SK-N-SH (cell line): ENCODE measurements at regions not wholly inside any gene's neighbourhood (a gene's known extent, or its start where the extent isn't known, plus 50 kb on each side); places are given as distances from the start of the nearest gene placed in this dataset.
"Not testable (repeated sequence)": the region's sequence is repeated elsewhere in the genome, so short reads cannot be mapped to it uniquely, and the experiment has no call there.

ENCODE experiments used
- CTCF ChIA-PET: fragments of 300-600, 350-600 bp; formaldehyde crosslinking; extraction: SDS; loops from one replicate; lab custom pipeline; 2021; lab: Yijun Ruan, JAX
- POLR2A ChIA-PET: fragments of 350-600 bp; sonication (Branson Sonifier 250); formaldehyde crosslinking; extraction: SDS; loops from one replicate; lab custom pipeline; 2020; ENCODE audit warnings: antibody characterized with exemption, inconsistent platforms; lab: Yijun Ruan, JAX
- DNase-seq: peaks from one replicate; pipeline ENCODE4 v3.0.0; 2012
- H2AFZ ChIP-seq: fragments of 200-600 bp; sonication (generic); 2 replicates; pipeline ENCODE4 v1.8.1; 2016; ENCODE audit warnings: antibody characterized with exemption, mild to moderate bottlenecking, low read depth
- H3F3A ChIP-seq: fragments of 200-600 bp; sonication (generic); replicated peaks from 2 replicates; pipeline ENCODE3; 2016; ENCODE audit warnings: antibody characterized with exemption, mild to moderate bottlenecking; ENCODE audit not compliant: insufficient read depth
- H3K27ac ChIP-seq, 2 experiments: fragments of 200-500 bp in 1 of 2; fragments of 200-600 bp in 1 of 2; sonication (Bioruptor generic) in 1 of 2; sonication (generic), shearing (Covaris generic) in 1 of 2; 2 replicates each; pipeline versions ENCODE4 v1.5.1 to v1.6.1; 2014 to 2016; ENCODE audit warnings: low read depth in 2 of 2, inconsistent platforms in 1 of 2, low read length in 1 of 2, mild to moderate bottlenecking in 1 of 2, mixed read lengths in 1 of 2
- H3K27me3 ChIP-seq: fragments of 200-600 bp; sonication (generic), shearing (Covaris generic); 2 replicates; pipeline ENCODE4 v1.6.1; 2016; ENCODE audit warnings: mixed run types; ENCODE audit not compliant: insufficient read depth
- H3K36me3 ChIP-seq, 2 experiments: fragments of 200-500 bp in 1 of 2; fragments of 200-600 bp in 1 of 2; sonication (Bioruptor generic) in 1 of 2; sonication (generic) in 1 of 2; replicated peaks in 1 of 2; 2 replicates each; pipeline versions ENCODE3 to v1.5.1; 2014 to 2016; ENCODE audit warnings: low read length in 1 of 2, mild to moderate bottlenecking in 1 of 2; ENCODE audit not compliant: insufficient read depth in 2 of 2, control insufficient read depth in 1 of 2
- H3K4me1 ChIP-seq, 2 experiments: fragments of 200-500 bp in 1 of 2; fragments of 200-600 bp in 1 of 2; sonication (Bioruptor generic) in 1 of 2; sonication (generic), shearing (Covaris generic) in 1 of 2; 2 replicates each; pipeline versions ENCODE4 v1.5.1 to v1.6.1; 2014 to 2016; ENCODE audit warnings: low read depth in 1 of 2, low read length in 1 of 2, mixed run types in 1 of 2; ENCODE audit not compliant: insufficient read depth in 2 of 2, control insufficient read depth in 1 of 2
- H3K4me2 ChIP-seq: fragments of 200-600 bp; sonication (generic), shearing (Covaris generic); 2 replicates; pipeline ENCODE4 v1.6.1; 2017; ENCODE audit warnings: mixed run types
- H3K4me3 ChIP-seq, 2 experiments: fragments of 200-500 bp in 1 of 2; fragments of 200-600 bp in 1 of 2; sonication (Bioruptor generic) in 1 of 2; sonication (generic), shearing (Covaris generic) in 1 of 2; 2 replicates each; pipeline versions ENCODE4 v1.5.1 to v1.8.1; 2014 to 2016; ENCODE audit warnings: low read depth in 2 of 2, inconsistent platforms in 1 of 2, low read length in 1 of 2, mild to moderate bottlenecking in 1 of 2, mixed read lengths in 1 of 2, moderate library complexity in 1 of 2
- H3K79me2 ChIP-seq: fragments of 200-600 bp; sonication (generic); 2 replicates; pipeline ENCODE4 v1.8.1; 2017; ENCODE audit warnings: mild to moderate bottlenecking; ENCODE audit not compliant: insufficient read depth
- H3K9ac ChIP-seq: fragments of 200-600 bp; sonication (generic); 2 replicates; pipeline ENCODE4 v1.6.1; 2017; ENCODE audit warnings: mixed run types
- H3K9me2 ChIP-seq: fragments of 200-600 bp; sonication (generic); 2 replicates; pipeline ENCODE4 v1.6.1; 2017; ENCODE audit warnings: mixed run types
- H3K9me3 ChIP-seq: fragments of 200-600 bp; sonication (generic); 2 replicates; pipeline ENCODE4 v1.6.1; 2017; ENCODE audit warnings: mixed run types, mild to moderate bottlenecking, moderate library complexity
- H4K20me1 ChIP-seq: fragments of 200-600 bp; sonication (generic); 2 replicates; pipeline ENCODE4 v1.6.1; 2017; ENCODE audit warnings: mild to moderate bottlenecking, mixed run types; ENCODE audit not compliant: insufficient read depth
- CHD2 ChIP-seq: fragments of 150-350 bp; IDR thresholded peaks from 2 replicates; pipeline ENCODE4 v1.6.1; 2018; ENCODE audit warnings: low read length; ENCODE audit not compliant: partially characterized antibody
- CTCF ChIP-seq: fragments of 200-600 bp; sonication (generic); IDR thresholded peaks from 2 replicates; pipeline ENCODE4 v1.6.1; 2017; ENCODE audit warnings: antibody characterized with exemption, mild to moderate bottlenecking, moderate library complexity
- ELF1 ChIP-seq: IDR thresholded peaks from 2 replicates; pipeline ENCODE4 v1.4.0; 2012
- EP300 ChIP-seq, 2 experiments: IDR thresholded peaks; 2 replicates each; pipeline versions ENCODE4 v1.4.0 to v1.6.1; 2012; ENCODE audit warnings: borderline replicate concordance in 1 of 2, low read depth in 1 of 2, low read length in 1 of 2
- FOXM1 ChIP-seq: IDR thresholded peaks from 2 replicates; pipeline ENCODE4 v1.4.0; 2012; ENCODE audit warnings: low read depth, mild to moderate bottlenecking
- GABPA ChIP-seq: IDR thresholded peaks from 2 replicates; pipeline ENCODE4 v1.4.0; 2012; ENCODE audit warnings: low read depth, mild to moderate bottlenecking
- MXI1 ChIP-seq: IDR thresholded peaks from 2 replicates; pipeline ENCODE4 v1.6.1; 2012; ENCODE audit warnings: mild to moderate bottlenecking, low read depth, low read length, improper control_type of control experiment
- NFIC ChIP-seq: IDR thresholded peaks from 2 replicates; pipeline ENCODE4 v1.4.0; 2012; ENCODE audit warnings: borderline replicate concordance
- POLR2AphosphoS5 ChIP-seq: IDR thresholded peaks from 2 replicates; pipeline ENCODE4 v1.6.1; 2012; ENCODE audit warnings: low read depth, low read length
- RAD21 ChIP-seq: IDR thresholded peaks from 2 replicates; pipeline ENCODE4 v1.6.1; 2012; ENCODE audit warnings: mild to moderate bottlenecking, low read length
- RCOR1 ChIP-seq: fragments of 150-350 bp; IDR thresholded peaks from 2 replicates; pipeline ENCODE4 v1.6.1; 2017; ENCODE audit warnings: antibody characterized with exemption, low read length
- REST ChIP-seq: IDR thresholded peaks from 2 replicates; pipeline ENCODE4 v1.6.1; 2012; ENCODE audit warnings: mild to moderate bottlenecking, low read depth, low read length, moderate library complexity
- RFX5 ChIP-seq: IDR thresholded peaks from 2 replicates; pipeline ENCODE4 v1.6.1; 2012; ENCODE audit warnings: mild to moderate bottlenecking, improper control_type of control experiment, low read length
- RXRA ChIP-seq: IDR thresholded peaks from 2 replicates; pipeline ENCODE4 v1.4.0; 2012; ENCODE audit warnings: low read depth, mild to moderate bottlenecking, borderline replicate concordance
- TAF1 ChIP-seq: IDR thresholded peaks from 2 replicates; pipeline ENCODE4 v1.6.1; 2012; ENCODE audit warnings: low read depth, mild to moderate bottlenecking, low read length, moderate library complexity, borderline replicate concordance
- TCF12 ChIP-seq: IDR thresholded peaks from 2 replicates; pipeline ENCODE4 v1.4.0; 2012
- USF2 ChIP-seq: fragments of 150-350 bp; IDR thresholded peaks from 2 replicates; pipeline ENCODE4 v1.6.1; 2017; ENCODE audit warnings: antibody characterized with exemption, low read length, low read depth, borderline replicate concordance
- YY1 ChIP-seq: IDR thresholded peaks from 2 replicates; pipeline ENCODE4 v1.4.0; 2012; ENCODE audit warnings: low read depth, mild to moderate bottlenecking
- WGBS: methylation state at CpG from one replicate; pipeline ENCODE4 v1.1.6; 2017; ENCODE audit warnings: low lambda C conversion rate; 5-methylcytosine and 5-hydroxymethylcytosine counted together
- TF ChIP-seq, protein P1 (sequence below): IDR thresholded peaks from 2 replicates; pipeline ENCODE4 v1.4.0; 2012; ENCODE audit warnings: low read depth
- TF ChIP-seq, protein P2 (sequence below): fragments of 150-350 bp; IDR thresholded peaks from 2 replicates; pipeline ENCODE4 v1.6.1; 2016; ENCODE audit warnings: mild to moderate bottlenecking, low read depth, low read length

DNA sequence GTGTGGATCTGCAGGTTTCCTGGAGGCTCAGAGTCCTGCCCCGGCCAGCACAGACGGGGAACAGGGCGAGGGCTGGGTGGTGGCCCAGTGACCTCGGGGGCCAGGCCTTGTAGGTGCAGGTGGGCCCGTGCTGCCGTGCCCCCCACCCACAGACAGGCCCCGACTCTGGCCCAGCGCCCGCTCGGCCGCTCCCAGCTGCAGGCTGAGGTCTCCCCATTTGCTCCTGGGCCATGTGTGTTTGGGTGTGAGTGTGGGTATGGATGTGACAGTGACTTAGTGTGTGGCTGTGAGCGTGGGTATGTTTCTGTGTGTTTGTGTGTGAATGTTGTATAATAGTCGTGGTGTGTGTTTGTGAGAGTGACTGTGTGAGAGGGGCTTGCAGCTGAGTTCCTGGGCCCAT is 173.8 kb downstream of the TMEM121 start:
- H3K4me1 ChIP-seq, CTCF ChIA-PET, H3K9ac ChIP-seq, H3K27ac ChIP-seq, H3K9me3 ChIP-seq, H4K20me1 ChIP-seq, H3K9me2 ChIP-seq, H3K79me2 ChIP-seq, H3F3A ChIP-seq, POLR2A ChIA-PET, DNase-seq, H3K36me3 ChIP-seq, H2AFZ ChIP-seq, H3K4me3 ChIP-seq, H3K4me2 ChIP-seq, H3K27me3 ChIP-seq: not testable (repeated sequence)
- WGBS = 73% methylated on average over 10 of the region's 13 CpGs

DNA sequence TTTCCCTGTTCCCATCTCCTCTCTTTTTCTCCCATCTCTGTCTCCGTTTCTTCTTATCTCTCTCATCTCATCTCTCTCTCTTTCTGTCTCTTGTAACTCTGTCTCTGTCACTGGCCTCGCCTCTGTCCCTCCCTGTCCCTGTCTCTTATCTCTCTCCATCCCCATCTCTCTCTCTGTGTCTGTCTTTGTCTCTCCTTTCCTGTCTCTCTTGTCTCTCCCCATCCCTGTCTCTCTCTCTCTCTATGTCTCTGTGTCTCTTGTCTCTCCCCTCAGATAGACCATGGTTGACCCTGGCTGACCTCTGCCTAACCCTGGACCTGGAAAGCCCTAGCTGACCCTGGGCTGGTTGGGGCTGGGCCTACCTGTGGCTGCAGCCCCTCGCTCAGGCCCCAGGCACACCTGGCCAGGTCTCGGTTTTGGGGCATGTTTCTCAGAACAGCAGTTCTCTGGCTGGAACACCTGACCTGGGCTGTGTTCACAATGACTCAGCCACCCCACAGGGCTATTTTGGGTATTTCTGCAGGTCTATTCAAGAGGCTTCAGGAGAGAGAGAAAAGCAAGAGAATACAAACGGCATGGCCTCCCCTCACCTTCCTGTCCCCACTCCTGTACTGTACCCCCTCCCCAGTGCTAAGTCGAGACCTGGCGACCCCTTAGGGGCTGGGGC is 174.4 kb downstream of the TMEM121 start:
- no peaks in the 10 kb centered on the region for H3K27me3 ChIP-seq
- no peak overlapping the region for H3K4me2 ChIP-seq
- H3K9me3 ChIP-seq = no peaks in the 10 kb centered on the region
- H3K4me3 ChIP-seq = no peak overlapping the region
- ChIA-PET CTCF (no interaction called here), POLR2A (no interaction called here)
- no peaks in the 10 kb centered on the region for H3K4me1 ChIP-seq
- 19% methylated on average over 6 of the region's 7 CpGs for WGBS
- no peaks in the 10 kb centered on the region for H3K79me2 ChIP-seq
- no peaks in the 10 kb centered on the region for H4K20me1 ChIP-seq
- TF ChIP-seq GABPA (no peak), ELF1 (no peak), NFIC (no peak), CHD2 (no peak), RFX5 (no peak), MXI1 (no peak), TAF1 (no peak), RAD21 (no peak), CTCF (no peak), POLR2AphosphoS5 (no peak), EP300 (IDR thresholded peaks at IDR 0.05; ENCODE audit: borderline replicate concordance in 1 of 2, low read depth in 1 of 2, low read length in 1 of 2) (no peak), REST (no peak), YY1 (no peak), TCF12 (no peak), FOXM1 (no peak), RCOR1 (no peak), RXRA (no peak), USF2 (no peak)
- TF ChIP-seq, protein P1, sequence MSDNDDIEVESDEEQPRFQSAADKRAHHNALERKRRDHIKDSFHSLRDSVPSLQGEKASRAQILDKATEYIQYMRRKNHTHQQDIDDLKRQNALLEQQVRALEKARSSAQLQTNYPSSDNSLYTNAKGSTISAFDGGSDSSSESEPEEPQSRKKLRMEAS = no peak
- TF ChIP-seq, protein P2, sequence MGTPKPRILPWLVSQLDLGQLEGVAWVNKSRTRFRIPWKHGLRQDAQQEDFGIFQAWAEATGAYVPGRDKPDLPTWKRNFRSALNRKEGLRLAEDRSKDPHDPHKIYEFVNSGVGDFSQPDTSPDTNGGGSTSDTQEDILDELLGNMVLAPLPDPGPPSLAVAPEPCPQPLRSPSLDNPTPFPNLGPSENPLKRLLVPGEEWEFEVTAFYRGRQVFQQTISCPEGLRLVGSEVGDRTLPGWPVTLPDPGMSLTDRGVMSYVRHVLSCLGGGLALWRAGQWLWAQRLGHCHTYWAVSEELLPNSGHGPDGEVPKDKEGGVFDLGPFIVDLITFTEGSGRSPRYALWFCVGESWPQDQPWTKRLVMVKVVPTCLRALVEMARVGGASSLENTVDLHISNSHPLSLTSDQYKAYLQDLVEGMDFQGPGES = no peak
- H2AFZ ChIP-seq = no peak overlapping the region
- H3K9me2 ChIP-seq = no peaks in the 10 kb centered on the region
- H3K36me3 ChIP-seq = no peaks in the 10 kb centered on the region
- H3F3A ChIP-seq = no peaks in the 10 kb centered on the region
- DNase-seq = no peak
- H3K27ac ChIP-seq = no peak overlapping the region
- no peak overlapping the region for H3K9ac ChIP-seq
